ENCODE measurements at regions not wholly inside any gene's neighbourhood (a gene's known extent, or its start where the extent isn't known, plus 50 kb on each side); places are given as distances from the start of the nearest gene placed in this dataset.

- no peak overlapping the region for H3K4me3 ChIP-seq (replicated peaks in 1 of 2; ENCODE audit: low read depth in 2 of 2, low read length in 2 of 2)
- DNase-seq (ENCODE audit: low read depth in 2 of 2): peak; percentile 21 to 60
- no peak for TF ChIP-seq CTCF (IDR thresholded peaks at IDR 0.05; ENCODE audit: low read depth, low read length)
Observed at GRCh38 chr6:71444222-71444621, 155.6 kb downstream of the OGFRL1 start.

- H3K4me3 ChIP-seq (replicated peaks in 1 of 2; ENCODE audit: low read depth in 2 of 2, low read length in 2 of 2): no peak overlapping the region
- peak; percentile 38 to 51 for DNase-seq (ENCODE audit: low read depth in 2 of 2)
- TF ChIP-seq CTCF (IDR thresholded peaks at IDR 0.05; ENCODE audit: low read depth, low read length): no peak
Observed at GRCh38 chr6:71446057-71446456, 157.4 kb downstream of the OGFRL1 start.

- TF ChIP-seq CTCF (IDR thresholded peaks at IDR 0.05; ENCODE audit: low read depth, low read length): no peak
- no peak overlapping the region for H3K4me3 ChIP-seq (replicated peaks in 1 of 2; ENCODE audit: low read depth in 2 of 2, low read length in 2 of 2)
- peak in 1 of 2 donors; percentile 31 for DNase-seq (ENCODE audit: low read depth in 2 of 2)
Observed at GRCh38 chr6:71446470-71446869, 157.9 kb downstream of the OGFRL1 start.

GRCh38 chr6:71452697-71453370 lies 164.2 kb downstream of the OGFRL1 start:
- H3K4me3 ChIP-seq (replicated peaks in 1 of 2; ENCODE audit: low read depth in 2 of 2, low read length in 2 of 2): no peak overlapping the region
- TF ChIP-seq CTCF (IDR thresholded peaks at IDR 0.05; ENCODE audit: low read depth, low read length): no peak
- no peak for DNase-seq (ENCODE audit: low read depth in 2 of 2)

- no peak overlapping the region for H3K4me3 ChIP-seq (replicated peaks in 1 of 2; ENCODE audit: low read depth in 2 of 2, low read length in 2 of 2)
- DNase-seq (ENCODE audit: low read depth in 2 of 2): no peak
- TF ChIP-seq CTCF (IDR thresholded peaks at IDR 0.05; ENCODE audit: low read depth, low read length): no peak
Observed at GRCh38 chr6:71453371-71453706, 164.7 kb downstream of the OGFRL1 start.

- DNase-seq (ENCODE audit: low read depth in 2 of 2): no peak
- no peak for TF ChIP-seq CTCF (IDR thresholded peaks at IDR 0.05; ENCODE audit: low read depth, low read length)
- H3K4me3 ChIP-seq (replicated peaks in 1 of 2; ENCODE audit: low read depth in 2 of 2, low read length in 2 of 2): no peak overlapping the region
Observed at GRCh38 chr6:71454056-71454455, 165.4 kb downstream of the OGFRL1 start.

GRCh38 chr6:71457929-71458328 lies 169.3 kb downstream of the OGFRL1 start:
- TF ChIP-seq CTCF (IDR thresholded peaks at IDR 0.05; ENCODE audit: low read depth, low read length): no peak
- no peak for DNase-seq (ENCODE audit: low read depth in 2 of 2)

More at GRCh38 chr6:71457929-71458328, 169.3 kb downstream of the OGFRL1 start:
- H3K4me3 ChIP-seq (replicated peaks in 1 of 2; ENCODE audit: low read depth in 2 of 2, low read length in 2 of 2): no peak overlapping the region
